ENCODE measurements at regions not wholly inside any gene's neighbourhood (a gene's known extent, or its start where the extent isn't known, plus 50 kb on each side); places are given as distances from the start of the nearest gene placed in this dataset.

DNA sequence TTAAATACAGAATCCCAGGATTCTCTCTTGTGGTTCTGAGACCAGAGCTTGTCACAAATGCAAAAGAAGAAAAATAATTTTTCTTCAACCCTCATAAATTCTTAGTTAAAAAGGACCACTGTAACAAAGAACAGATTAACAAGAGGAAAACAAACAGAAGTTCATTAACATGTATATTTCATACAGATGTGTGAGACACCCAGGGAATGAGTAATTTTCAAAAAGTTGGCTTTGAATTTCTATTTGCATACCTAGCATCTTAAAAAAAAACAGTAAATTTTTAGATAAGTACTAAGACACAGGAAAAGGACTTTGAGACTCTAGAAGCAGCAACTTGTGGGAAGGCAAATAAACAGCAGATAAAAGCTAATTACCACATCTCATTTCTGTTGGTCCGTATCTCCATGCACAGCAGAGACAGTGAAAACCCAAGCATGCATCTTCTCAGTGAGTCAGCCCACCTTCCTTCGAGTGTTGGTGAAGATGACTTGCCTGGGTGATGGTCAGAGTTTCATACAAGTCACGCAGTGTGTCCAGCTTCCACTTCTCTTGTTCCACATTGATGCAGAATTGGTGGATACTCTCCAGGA lies 399.9 kb upstream of the ADAMTS5 start:
- no peaks in the 10 kb centered on the region for H3K9me3 ChIP-seq (ENCODE audit: control insufficient read depth, insufficient read depth, low read depth, low read length)
- CTCF ChIA-PET: no interaction called here

DNA sequence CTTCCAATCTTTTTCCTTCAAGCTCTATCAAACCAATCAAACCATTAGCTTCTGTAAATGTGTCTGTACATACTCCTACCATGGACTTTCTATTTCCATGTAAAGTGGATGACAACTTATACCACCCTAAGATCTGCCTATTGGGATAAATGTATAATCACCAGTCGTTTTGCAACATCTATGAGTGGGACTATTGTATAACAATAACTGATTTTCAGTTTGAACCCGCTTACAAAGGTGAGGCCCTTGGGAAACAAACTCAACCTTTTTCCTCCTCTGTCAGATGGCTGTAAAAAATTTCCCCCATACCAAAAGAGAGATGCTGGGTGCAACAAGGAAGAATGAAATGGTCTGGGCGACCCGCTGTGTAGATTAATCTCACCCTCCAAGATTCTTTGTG lies 399.1 kb upstream of the ADAMTS5 start:
- no peaks in the 10 kb centered on the region for H3K4me1 ChIP-seq (ENCODE audit: control insufficient read depth, insufficient read depth, low read length)
- H3K4me3 ChIP-seq (ENCODE audit: low read depth in 2 of 2, low read length in 2 of 2): no peak overlapping the region
- TF ChIP-seq SIN3A (IDR thresholded peaks at IDR 0.05; ENCODE audit: borderline replicate concordance, insufficient read depth, low read depth, low read length) (no peak), TCF7L2 (IDR thresholded peaks at IDR 0.05; ENCODE audit: low read depth, low read length) (no peak), POLR2AphosphoS5 (IDR thresholded peaks at IDR 0.05; ENCODE audit: low read depth, low read length) (no peak), REST (IDR thresholded peaks at IDR 0.05; ENCODE audit: insufficient read depth in 1 of 2, low read depth in 2 of 2, low read length in 1 of 2) (no peak), CTCF (IDR thresholded peaks at IDR 0.05) (no peak)
- ATAC-seq (no peak), DNase-seq (ENCODE audit: low read depth, low spot score) (no peak)
- H3K27me3 ChIP-seq (ENCODE audit: control insufficient read depth, insufficient read depth, low read length): no peaks in the 10 kb centered on the region
- in situ Hi-C loops (cut with HindIII; ENCODE audit: low pct_unique_long_range_greater_than_20kb, low sequenced_read_pairs): no loop called here
- ChIA-PET CTCF (no interaction called here), POLR2A (no interaction called here)
- H3K36me3 ChIP-seq (ENCODE audit: control insufficient read depth, insufficient read depth, low read length): no peaks in the 10 kb centered on the region
- BruUV-seq (replicated peaks): no TSS peak
- no peak overlapping the region for H3K27ac ChIP-seq (ENCODE audit: low read length)
- intact Hi-C loops (cut with micrococcal nuclease; ENCODE audit: unreplicated experiment): no loop called here
- no peaks in the 10 kb centered on the region for H3K9me3 ChIP-seq (ENCODE audit: control insufficient read depth, insufficient read depth, low read depth, low read length)

More for the DNA sequence above, 399.9 kb upstream of the ADAMTS5 start:
- no peaks in the 10 kb centered on the region for H3K4me1 ChIP-seq (ENCODE audit: control insufficient read depth, insufficient read depth, low read length)
- POLR2A ChIA-PET: no interaction called here
- DNase-seq (ENCODE audit: low read depth, low spot score) (no peak), ATAC-seq (no peak)
- H3K27me3 ChIP-seq (ENCODE audit: control insufficient read depth, insufficient read depth, low read length): no peaks in the 10 kb centered on the region
- H3K36me3 ChIP-seq (ENCODE audit: control insufficient read depth, insufficient read depth, low read length): no peaks in the 10 kb centered on the region
- H3K27ac ChIP-seq (ENCODE audit: low read length): no peak overlapping the region
- TF ChIP-seq CTCF (IDR thresholded peaks at IDR 0.05) (no peak), POLR2AphosphoS5 (IDR thresholded peaks at IDR 0.05; ENCODE audit: low read depth, low read length) (no peak), SIN3A (IDR thresholded peaks at IDR 0.05; ENCODE audit: borderline replicate concordance, insufficient read depth, low read depth, low read length) (no peak), REST (IDR thresholded peaks at IDR 0.05; ENCODE audit: insufficient read depth in 1 of 2, low read depth in 2 of 2, low read length in 1 of 2) (no peak), TCF7L2 (IDR thresholded peaks at IDR 0.05; ENCODE audit: low read depth, low read length) (no peak)
- no TSS peak for BruUV-seq (replicated peaks)
- H3K4me3 ChIP-seq (ENCODE audit: low read depth in 2 of 2, low read length in 2 of 2): no peak overlapping the region
- in situ Hi-C loops (cut with HindIII; ENCODE audit: low pct_unique_long_range_greater_than_20kb, low sequenced_read_pairs): no loop called here
- intact Hi-C loops (cut with micrococcal nuclease; ENCODE audit: unreplicated experiment): no loop called here
